ENCODE measurements at regions not wholly inside any gene's neighbourhood (a gene's known extent, or its start where the extent isn't known, plus 50 kb on each side); places are given as distances from the start of the nearest gene placed in this dataset.

DNA sequence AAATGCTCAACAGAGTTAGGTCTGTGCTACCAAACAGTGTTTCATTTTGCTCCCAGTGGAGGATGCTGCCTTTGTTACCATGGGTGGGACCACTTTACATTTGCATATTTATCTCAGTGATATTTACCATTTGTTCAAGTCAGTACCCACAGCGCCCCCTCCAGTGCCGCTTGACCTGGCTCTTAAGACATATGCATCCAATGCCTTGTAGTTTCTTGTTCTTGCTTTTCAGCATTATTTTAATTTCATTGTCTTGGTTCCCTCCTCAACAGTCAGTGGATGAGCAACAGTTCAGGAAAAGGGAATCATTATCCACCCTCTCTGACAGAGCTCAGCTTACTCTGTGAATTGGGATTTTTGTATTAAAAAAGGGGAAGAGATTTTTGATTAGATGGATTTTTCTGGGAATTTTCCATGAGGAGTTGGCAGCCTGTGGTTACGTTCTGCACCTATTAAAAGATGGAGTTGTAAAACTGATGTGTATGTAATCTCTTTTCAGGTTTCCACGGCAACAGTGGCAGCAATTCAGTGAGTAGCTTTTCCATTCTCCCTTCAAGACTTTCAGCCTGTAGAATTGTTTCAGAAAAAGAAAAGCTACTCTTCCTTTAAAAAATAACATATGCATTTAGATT is 240.5 kb upstream of the DAAM1 start:
- no peak for DNase-seq (ENCODE audit: low read depth)

DNA sequence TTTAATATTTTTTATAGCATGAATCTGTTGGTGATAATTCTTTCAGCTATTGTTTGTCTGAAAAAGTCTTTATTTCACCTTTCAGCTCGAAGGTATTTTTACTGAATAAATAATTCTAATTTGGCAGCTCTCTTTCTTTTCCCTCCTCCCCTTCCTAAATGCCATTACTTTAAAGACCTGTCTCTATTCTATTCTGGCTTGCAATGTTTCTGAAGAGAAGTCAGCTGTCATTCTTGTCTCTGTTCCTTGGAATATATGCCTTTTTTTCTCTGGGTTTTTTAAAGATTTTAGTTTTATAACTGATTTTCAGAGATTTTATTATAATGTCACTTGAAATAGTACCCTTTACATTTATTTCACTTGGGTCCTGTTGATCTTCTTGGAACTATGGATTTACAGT is 237.9 kb upstream of the DAAM1 start:
- no peak for DNase-seq (ENCODE audit: low read depth)

DNA sequence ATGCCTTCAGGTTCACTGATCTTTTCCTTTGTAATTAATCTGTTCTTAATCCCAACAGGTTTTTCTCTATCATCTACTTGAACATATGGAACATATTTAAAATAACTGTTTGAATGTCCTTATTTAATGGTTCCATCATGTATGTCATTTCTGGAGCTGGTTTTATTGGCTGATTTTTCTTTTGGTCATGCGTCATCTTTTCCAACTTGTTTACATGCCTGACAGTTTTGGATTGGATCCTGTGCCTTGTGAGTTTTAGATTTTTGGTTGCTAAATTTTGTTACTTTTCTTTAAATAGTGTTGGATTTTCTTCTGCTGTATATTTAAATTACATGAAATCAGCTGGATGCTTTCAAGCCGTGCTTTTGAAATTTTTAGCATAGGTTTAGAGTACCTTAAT is 237.3 kb upstream of the DAAM1 start:
- no peak for DNase-seq (ENCODE audit: low read depth)

DNA sequence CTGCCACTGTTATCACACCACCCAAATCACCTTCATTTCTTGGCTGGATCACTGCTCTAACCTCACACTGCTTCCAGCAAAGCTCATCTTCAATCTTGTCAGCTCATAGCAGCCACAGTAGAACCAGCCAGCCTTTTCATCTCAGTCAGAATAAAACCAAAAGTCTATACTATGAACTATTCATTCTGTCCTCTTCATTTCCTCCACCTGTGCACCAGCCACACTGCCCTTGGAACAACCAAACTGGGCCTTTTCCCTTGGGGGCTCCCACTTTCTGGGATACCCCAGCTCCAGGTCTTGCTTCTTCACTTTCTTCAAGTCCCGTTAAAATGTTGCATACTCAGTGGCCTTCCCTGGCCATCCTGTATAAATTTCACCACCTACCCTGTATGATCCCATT is 234.4 kb upstream of the DAAM1 start:
- no peak for DNase-seq (ENCODE audit: low read depth)

DNA sequence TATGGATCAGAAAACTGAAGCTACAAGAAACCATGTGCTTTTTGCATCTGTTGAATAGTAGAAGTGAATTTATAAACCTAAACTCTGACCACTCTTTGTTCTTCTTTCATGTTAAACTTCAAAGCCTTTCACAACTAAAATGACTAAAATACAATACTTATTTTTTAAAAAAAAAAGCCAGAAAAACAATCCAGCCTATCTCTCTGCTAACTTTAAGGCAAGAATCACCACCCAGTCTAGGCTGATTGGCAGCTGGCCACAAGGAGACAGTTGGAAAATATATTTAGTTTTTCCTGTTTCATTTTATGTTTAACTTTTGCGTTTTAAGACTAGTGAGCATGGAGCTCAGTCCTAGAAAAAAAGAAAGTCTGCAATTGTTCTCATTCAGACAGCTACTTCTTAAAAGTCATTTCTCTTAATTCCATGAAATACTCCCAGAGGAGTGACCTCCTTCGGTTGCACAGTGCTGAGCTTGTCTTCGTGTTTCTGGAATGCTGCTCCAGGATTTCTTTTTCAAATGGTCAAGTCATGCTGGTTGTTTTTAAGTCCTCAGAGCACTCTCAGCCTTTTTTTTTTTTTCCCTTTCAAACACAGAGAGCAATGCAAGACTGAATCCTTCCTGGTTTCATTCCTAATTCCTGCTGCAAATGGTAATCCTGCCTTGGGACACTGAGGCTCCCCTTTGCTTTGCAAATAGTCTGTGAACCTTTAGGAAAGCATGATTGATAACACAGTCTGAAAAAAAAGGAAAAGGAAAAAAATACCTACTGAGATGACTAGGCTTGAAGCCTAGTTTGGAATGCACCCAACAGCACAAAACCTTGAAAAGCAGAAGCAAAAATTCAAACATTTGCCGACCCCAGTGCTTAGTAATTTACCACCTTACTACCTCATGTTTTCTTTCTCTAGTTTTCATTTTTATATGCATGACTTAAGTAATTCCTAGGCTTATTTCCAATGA is 233.3 kb upstream of the DAAM1 start:
- no peak for DNase-seq (ENCODE audit: low read depth)

DNA sequence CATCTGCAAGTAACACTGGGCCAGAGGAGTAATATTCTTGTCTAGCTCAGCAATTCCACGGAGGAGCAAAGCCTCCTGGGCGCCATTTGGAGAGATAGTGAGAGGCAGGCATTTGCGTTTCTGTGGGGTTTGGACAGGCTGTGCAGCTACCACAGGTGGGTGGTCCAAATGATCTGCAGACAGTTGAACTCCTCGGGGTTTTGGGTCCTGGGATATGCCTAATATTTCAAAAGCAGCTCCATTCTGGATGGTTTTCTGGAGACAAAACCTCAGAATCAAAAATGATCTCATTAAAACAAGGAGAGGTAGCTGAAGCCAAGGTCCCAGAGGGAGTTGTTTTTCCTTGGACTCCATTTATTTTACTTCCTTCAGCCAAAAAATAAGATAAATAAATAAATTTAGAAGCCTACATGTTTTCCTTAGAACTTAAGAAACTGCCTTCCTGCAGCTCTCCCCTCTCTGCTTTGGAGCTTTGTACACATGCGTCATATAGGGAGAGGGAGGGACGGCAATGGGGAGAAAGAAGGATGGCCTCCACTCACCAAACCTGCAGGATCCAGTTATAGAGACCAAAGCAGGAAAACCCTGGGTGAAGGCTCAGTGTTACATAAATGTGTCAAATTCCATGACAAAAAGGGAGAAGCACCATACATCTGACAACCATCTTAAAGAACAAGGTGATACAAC is 227.3 kb upstream of the DAAM1 start:
- no peak for DNase-seq (ENCODE audit: low read depth)

DNA sequence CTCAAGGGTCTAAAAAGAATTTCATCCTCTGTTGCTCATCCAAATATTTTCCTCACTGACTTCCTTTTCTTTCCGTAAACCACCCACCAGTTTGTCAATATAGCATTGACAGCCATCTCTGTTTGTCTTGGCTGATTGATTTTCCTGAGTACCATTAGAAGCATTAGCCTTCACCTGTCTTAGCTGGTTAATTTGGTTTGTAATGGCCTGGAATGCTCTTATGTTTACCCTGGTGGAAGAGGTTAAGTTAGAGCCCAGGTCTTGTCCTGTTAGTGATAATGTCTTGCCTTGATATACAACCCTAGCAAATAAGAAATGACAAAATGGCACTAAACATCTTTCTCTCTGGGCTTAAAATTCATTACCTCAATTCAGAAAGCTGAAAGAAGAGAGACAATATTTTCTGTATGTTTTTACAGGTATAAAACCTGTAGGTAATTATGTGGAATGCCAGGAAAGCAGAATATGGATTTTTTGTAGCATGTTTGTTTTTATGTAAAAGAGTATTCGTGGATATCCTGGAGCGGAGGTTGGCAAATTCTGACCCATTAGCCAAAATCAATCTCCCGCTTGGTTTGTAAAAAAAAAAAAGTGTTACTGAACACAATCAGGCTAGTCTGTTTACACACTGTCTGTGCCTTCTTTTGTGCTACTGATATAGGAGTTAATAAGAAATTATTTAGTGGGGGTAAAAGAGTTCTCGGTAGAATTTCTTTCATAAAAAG is 224.4 kb upstream of the DAAM1 start:
- DNase-seq (ENCODE audit: low read depth), result no peak

DNA sequence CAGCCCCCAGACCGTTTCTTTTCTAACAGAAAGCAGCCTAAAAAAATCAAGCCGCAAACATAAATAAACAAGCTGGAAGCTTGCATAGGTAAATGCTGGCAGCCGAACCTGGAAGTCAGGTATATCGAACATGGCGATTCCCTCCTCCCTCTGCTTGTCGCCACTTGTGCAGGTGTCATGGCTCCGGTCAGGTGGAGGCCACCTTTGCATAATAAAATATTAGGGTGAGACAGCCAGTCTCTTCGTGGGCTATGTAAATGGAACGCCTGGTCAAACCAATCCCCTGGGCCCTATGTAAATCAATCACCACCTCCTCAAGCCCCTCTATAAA is 223.9 kb upstream of the DAAM1 start:
- DNase-seq (ENCODE audit: low read depth), result no peak

DNA sequence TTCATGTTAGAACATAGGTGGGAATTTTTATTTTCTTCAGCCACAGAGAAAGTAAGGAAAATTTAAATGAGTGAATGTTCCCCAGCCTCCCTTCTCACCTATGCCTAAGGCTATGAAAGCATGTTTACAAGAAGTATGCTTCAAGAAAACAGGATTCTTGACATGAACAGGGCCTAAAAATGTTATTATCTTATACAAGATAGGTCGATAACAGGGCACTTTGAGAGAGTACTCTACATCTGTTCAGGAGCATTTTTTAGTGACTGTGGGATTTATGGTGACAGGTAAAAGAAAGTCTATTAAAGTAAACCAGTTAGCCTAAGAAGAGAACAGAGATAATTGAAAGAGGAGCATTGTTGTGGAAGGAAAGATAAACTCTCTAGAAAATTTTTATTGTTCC is 222.9 kb upstream of the DAAM1 start:
- no peak for DNase-seq (ENCODE audit: low read depth)

DNA sequence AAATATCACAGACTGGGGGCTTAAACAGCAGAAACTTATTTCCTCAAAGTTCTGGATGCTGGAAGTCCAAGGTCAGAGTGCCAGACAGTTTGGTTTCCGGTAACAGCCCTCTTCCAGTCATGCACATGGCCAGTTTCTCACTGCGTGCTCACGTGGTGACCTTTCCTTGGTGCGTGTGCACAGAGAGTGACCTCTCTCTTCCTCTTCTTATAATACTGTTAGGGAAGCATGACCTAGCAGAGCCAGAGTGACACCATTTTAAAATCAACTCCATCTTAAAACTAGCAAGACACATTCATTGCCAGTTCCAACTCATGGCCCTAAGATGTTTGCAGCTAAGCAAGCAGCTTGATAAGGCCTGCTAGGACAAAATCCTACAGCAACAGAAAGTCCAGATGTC is 221.5 kb upstream of the DAAM1 start:
- DNase-seq (ENCODE audit: low read depth), result no peak

DNA sequence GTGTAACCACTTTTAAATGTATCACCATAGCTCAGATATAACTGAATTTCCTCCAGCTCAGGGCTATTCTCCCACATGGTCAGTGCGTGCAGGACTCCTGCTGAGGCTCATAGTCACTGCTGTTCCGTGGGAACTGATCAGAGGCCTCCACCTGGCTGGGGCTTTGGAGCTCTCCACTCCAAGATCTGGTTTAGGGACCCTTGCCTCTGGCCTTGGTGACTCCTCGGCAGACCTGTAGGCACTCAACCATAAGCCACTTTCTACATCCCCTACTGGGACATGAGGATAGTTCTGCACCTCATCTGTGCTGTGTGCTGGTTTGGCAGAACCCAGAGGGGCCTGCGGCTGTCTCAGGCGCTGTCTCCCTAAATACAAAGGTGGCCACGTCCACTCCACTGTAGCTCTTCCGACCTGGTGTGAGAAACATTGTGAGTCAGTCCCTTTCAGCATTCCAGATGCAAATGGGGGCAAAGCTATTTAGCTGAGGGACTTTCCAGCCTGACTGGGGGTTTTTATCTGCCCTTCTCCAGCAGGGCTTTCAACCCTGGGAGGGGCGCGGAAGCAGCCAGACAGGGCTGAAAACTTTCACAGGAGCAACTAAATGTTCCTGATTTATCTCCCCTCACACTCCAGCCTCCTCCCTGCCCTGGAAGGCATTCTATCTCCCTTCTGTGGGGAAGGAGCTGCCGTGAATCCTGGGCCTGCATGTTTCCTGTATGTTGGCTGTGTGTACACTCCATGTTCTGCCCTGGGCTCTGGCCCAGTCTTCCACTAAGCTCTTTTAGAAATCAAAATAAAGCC is 218.3 kb upstream of the DAAM1 start:
- DNase-seq (ENCODE audit: low read depth), result peak; percentile 73

DNA sequence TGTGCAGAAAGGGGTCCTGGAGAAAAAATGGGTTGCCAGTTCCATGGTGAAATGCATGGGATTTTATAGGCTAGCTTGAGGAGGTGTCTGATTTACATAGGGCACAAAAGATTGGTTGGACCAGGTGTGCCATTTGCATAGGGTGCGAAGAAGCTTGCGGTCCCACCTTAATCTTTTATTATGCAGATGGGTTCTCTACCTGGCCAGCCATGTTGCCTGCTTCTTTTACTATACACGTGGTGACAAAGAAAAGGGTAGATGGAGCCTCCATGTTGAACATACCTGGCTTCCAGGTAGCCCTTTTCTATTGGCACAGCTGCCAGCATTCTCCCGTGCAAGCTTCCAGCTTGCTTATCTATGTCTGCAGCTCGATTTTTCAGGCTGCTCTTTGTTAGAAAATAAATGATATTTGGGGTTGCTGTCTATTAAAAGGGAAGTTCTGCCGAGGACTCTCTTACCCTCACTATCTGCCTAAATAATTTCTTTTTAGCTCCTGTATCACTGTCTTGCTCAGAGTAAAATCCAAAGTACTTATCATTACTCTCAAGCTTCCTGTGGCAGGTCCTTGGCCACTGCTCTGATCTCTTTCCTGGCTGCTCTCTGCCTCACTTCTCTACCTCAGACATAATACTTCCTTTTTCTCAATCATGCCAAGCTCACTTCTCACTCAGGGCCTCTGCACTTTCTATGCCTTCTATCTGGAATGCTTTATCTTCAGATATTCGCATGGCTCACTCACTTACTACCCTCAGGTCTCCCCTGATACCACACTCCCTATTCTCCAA is 216.0 kb upstream of the DAAM1 start:
- no peak for DNase-seq (ENCODE audit: low read depth)

DNA sequence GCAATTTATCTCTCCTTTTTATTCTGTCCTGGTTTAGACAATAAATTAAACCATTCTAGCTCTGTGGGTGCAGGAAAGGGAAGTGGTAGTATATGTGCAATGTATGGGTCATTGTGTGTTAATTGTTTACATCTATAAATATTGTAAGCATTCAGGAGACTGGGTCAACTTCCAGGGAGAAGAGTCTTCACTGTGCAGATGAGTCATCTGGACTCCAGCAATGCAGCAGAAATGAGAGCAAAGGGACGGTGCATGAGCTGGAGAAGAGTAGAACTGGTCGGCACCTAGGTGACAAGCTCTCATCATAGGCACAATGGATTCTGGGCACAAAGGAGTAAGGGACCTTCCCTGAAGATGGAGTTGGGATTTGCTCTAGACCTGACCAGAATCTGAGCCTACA is 211.1 kb upstream of the DAAM1 start:
- DNase-seq (ENCODE audit: low read depth), result no peak

DNA sequence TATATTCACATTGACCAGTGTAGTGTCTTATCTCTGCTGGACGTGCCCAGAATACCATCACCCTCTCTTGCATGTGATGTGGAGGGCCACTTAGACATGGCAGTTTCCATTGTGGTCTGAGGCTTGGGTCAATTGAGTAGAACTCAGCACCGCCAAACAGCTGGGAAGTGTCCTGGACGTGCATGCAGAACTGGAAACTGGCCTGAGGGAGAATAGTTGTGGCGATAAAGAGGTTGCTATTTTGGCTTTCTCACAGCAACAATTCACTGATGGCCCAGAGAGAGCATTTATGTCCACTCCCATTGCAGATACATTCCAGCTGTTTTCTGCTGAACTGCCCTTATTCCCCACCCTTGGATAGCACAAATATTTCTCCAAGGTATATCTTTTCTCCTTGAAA is 210.1 kb upstream of the DAAM1 start:
- DNase-seq (ENCODE audit: low read depth), result no peak

DNA sequence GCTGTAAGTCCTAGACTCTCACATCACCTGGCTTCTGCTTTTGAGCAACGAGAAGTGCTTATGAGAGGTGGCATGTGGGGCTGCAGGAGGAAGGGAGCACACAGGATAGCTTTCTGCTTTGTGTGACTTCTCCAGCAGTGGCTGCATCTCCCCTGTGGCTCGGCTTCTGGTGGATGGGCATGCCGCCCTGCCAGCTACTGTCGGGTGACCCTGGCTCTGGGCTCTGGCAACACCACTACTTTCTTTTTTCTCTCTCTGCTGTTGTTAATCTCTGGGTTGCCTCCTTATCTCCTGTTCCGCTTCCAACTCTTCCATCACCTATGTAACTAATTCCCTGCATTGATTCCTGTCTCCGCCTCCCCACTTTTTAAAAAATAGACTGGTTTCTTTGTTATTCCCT is 209.1 kb upstream of the DAAM1 start:
- DNase-seq (ENCODE audit: low read depth), result no peak

DNA sequence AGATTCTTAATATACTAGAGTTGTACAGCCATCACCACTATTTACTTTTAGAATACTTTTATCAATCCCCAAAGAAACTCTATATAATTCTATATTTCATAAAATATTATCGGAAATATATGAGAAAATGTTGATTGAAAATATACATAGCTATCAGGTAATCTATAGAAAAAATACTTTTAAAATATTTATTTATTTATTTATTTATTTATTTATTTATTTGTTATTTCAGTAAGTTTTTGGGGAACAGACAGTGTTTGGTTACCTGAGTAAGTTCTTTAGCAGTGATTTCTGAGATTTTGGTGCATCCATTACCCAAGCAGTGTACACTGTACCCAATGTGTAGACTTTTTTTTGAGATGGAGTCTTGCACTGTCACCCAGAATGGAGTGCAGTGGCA is 206.6 kb upstream of the DAAM1 start:
- no peak for DNase-seq (ENCODE audit: low read depth)

DNA sequence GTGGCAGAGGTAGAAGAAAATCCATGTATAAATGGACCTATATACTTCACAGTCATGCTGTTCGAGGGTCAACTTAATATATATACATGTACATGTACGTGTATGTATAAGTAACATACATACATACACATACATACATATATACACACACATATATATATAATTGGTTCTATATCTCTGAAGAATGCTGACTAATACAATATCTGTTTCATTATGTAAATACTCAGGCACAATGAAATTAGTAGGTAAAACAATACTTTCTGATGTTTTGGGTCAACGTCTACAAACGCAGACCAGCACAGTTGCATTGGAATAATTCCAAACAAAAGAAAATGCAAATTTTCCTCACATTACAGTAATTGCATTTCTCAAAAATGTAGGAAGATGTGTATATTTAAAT is 202.7 kb upstream of the DAAM1 start:
- no peak for DNase-seq (ENCODE audit: low read depth)

DNA sequence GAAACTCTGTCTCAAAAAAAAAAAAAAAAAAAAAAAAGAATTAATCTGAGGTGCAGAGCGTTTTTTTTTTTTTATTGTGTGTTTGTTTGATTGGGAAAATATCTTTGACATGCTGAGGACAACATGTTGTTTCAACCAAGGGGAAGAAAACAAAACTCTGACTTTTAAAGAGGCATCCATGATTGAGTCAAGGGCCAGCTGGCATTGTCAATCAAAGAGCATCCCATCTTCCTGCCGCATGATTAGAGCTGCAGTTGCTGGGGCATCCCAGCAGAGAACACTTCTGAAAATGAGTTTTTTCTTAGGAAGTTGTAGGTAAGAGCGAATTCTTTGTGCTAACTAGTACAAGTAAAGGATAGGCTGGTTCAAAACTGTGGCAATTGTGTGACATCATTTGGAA is 200.9 kb upstream of the DAAM1 start:
- no peak for DNase-seq (ENCODE audit: low read depth)

DNA sequence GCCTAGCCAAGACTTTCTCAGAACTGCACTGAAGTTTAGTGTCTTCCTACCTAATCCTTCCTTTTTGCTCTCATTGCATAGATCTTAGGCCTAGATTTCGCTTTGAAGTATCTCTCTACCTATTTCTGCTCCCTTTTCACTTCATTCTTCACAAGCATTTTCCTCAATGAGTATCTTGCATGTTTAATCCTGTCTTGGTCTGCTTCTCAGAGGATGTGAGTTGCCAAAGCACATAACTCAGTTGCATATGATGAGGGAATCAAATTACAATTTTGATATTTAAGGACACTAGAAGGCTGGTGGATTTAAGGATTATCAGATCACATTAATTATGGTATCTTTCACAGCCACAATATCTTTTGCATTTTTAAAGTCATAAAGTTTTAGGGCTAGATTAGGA is 195.5 kb upstream of the DAAM1 start:
- no peak for DNase-seq (ENCODE audit: low read depth)

DNA sequence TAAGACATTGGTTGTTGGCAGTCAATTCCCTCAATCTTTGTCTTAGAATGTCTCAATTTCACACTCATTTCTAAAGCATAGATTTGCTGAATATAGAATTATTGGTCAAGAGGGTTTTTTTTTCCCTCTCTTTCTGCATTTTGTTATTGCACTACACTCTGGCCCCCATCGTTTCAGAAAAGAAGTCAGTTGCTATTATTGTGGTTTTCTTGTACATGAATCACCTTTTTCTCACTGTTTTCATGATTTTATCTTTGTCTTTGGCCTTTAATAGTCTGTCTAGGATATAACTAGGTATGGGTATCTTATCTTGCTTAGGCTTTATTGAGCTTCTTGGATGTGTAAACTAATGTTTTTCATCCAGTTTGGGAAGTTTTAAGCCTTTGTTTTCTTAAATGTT is 194.3 kb upstream of the DAAM1 start:
- DNase-seq (ENCODE audit: low read depth), result no peak

DNA sequence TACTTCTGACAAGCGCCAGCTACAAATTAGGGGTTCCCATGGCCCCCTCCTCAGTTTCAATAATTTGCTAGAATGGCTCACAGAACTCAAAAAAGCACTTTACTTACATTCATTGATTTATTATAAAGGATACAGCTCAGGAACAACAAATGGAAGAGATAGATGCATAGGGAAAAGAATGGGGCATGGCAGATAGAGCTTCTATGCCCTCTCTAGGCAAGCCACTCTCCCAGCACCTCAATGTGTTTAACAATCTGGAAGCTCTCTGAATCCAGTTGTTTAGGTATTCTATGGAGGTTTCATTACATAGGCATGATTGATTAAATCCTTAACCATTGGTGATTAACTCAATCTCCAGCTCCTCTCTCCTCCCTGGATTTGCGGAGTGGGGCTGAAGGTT is 184.5 kb upstream of the DAAM1 start:
- DNase-seq (ENCODE audit: low read depth), result no peak
